SK-N-MC (cell line): ENCODE measurements at regions not wholly inside any gene's neighbourhood (a gene's known extent, or its start where the extent isn't known, plus 50 kb on each side); places are given as distances from the start of the nearest gene placed in this dataset.
"Not testable (repeated sequence)": the region's sequence is repeated elsewhere in the genome, so short reads cannot be mapped to it uniquely, and the experiment has no call there.

Experiments used
- EZH2 ChIP-seq: fragments of 200-600 bp; sonication (generic); IDR thresholded peaks from one replicate; pipeline ENCODE4 v1.6.1; 2017; ENCODE audit warnings: antibody characterized with exemption
- FOXP2 ChIP-seq: optimal IDR thresholded peaks from 2 replicates; pipeline ENCODE3; 2011; ENCODE audit warnings: mild to moderate bottlenecking, moderate library complexity; ENCODE audit not compliant: insufficient read depth; ENCODE audit errors: extremely low read length, control extremely low read depth
- POLR2AphosphoS5 ChIP-seq: IDR thresholded peaks from 2 replicates; pipeline ENCODE4 v1.6.1; 2012; ENCODE audit warnings: mild to moderate bottlenecking, low read depth, low read length, borderline replicate concordance

DNA sequence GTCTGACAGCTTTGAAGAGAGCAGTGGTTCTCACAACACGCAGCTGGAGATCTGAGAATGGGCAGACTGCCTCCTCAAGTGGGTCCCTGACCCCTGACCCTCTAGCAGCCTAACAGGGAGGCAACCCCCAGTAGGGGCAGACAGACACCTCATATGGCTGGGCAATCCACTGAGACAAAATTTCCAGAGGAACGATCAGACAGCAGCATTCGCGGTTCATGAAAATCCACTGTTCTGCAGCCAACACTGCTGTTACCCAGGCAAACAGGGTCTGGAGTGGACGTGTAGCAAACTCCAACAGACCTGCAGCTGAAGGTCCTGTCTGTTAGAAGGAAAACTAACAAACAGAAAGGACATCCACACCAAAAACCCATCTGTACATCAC, 212.1 kb downstream of the FOXD4L6 start:
- TF ChIP-seq POLR2AphosphoS5, EZH2, FOXP2: not testable (repeated sequence)
